ENCODE measurements at regions not wholly inside any gene's neighbourhood (a gene's known extent, or its start where the extent isn't known, plus 50 kb on each side); places are given as distances from the start of the nearest gene placed in this dataset.

DNA sequence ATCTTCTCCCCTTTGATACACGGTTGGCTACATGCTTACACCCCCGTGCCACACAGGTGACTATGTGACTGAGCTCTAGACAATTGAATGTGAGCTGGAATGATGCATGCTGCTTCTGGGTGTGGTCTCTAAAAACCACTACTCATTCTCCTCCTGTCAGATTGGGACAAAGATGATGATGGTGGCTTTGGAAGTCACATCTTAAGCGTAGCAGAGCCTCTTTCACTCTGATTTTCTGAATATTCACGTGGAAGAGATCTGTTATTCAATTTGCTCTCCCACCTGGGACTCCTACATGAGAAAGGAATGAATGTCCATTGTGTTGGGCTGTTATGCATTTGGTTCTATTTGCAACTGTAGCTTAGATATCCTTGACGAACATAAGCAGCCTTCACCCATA is 763.6 kb upstream of the EEF2KMT start:
- TF ChIP-seq, protein P1, sequence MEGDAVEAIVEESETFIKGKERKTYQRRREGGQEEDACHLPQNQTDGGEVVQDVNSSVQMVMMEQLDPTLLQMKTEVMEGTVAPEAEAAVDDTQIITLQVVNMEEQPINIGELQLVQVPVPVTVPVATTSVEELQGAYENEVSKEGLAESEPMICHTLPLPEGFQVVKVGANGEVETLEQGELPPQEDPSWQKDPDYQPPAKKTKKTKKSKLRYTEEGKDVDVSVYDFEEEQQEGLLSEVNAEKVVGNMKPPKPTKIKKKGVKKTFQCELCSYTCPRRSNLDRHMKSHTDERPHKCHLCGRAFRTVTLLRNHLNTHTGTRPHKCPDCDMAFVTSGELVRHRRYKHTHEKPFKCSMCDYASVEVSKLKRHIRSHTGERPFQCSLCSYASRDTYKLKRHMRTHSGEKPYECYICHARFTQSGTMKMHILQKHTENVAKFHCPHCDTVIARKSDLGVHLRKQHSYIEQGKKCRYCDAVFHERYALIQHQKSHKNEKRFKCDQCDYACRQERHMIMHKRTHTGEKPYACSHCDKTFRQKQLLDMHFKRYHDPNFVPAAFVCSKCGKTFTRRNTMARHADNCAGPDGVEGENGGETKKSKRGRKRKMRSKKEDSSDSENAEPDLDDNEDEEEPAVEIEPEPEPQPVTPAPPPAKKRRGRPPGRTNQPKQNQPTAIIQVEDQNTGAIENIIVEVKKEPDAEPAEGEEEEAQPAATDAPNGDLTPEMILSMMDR (conservative IDR thresholded peaks at IDR 0.05; ENCODE audit: low read depth in 2 of 2) = no peak
- TF ChIP-seq EZH2 (IDR thresholded peaks at IDR 0.05; ENCODE audit: low read depth, unreplicated experiment) (no peak), EZH2phosphoT487 (IDR thresholded peaks at IDR 0.05; ENCODE audit: unreplicated experiment) (no peak), POLR2AphosphoS5 (IDR thresholded peaks at IDR 0.05; ENCODE audit: low read depth) (no peak), NANOG (IDR thresholded peaks at IDR 0.05; ENCODE audit: borderline replicate concordance) (no peak), JUNB (IDR thresholded peaks at IDR 0.05; ENCODE audit: unreplicated experiment) (no peak), STAT1 (IDR thresholded peaks at IDR 0.05; ENCODE audit: unreplicated experiment) (no peak), CREB1 (CRISPR knock-in tag; IDR thresholded peaks at IDR 0.05; ENCODE audit: low read depth) (no peak)
- TF ChIP-seq, protein P2, sequence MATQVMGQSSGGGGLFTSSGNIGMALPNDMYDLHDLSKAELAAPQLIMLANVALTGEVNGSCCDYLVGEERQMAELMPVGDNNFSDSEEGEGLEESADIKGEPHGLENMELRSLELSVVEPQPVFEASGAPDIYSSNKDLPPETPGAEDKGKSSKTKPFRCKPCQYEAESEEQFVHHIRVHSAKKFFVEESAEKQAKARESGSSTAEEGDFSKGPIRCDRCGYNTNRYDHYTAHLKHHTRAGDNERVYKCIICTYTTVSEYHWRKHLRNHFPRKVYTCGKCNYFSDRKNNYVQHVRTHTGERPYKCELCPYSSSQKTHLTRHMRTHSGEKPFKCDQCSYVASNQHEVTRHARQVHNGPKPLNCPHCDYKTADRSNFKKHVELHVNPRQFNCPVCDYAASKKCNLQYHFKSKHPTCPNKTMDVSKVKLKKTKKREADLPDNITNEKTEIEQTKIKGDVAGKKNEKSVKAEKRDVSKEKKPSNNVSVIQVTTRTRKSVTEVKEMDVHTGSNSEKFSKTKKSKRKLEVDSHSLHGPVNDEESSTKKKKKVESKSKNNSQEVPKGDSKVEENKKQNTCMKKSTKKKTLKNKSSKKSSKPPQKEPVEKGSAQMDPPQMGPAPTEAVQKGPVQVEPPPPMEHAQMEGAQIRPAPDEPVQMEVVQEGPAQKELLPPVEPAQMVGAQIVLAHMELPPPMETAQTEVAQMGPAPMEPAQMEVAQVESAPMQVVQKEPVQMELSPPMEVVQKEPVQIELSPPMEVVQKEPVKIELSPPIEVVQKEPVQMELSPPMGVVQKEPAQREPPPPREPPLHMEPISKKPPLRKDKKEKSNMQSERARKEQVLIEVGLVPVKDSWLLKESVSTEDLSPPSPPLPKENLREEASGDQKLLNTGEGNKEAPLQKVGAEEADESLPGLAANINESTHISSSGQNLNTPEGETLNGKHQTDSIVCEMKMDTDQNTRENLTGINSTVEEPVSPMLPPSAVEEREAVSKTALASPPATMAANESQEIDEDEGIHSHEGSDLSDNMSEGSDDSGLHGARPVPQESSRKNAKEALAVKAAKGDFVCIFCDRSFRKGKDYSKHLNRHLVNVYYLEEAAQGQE (IDR thresholded peaks at IDR 0.05; ENCODE audit: unreplicated experiment) = no peak
- TF ChIP-seq, protein P3, sequence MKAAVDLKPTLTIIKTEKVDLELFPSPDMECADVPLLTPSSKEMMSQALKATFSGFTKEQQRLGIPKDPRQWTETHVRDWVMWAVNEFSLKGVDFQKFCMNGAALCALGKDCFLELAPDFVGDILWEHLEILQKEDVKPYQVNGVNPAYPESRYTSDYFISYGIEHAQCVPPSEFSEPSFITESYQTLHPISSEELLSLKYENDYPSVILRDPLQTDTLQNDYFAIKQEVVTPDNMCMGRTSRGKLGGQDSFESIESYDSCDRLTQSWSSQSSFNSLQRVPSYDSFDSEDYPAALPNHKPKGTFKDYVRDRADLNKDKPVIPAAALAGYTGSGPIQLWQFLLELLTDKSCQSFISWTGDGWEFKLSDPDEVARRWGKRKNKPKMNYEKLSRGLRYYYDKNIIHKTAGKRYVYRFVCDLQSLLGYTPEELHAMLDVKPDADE (IDR thresholded peaks at IDR 0.05) = no peak
